ENCODE measurements at regions not wholly inside any gene's neighbourhood (a gene's known extent, or its start where the extent isn't known, plus 50 kb on each side); places are given as distances from the start of the nearest gene placed in this dataset.

- Histone ChIP-seq H3K4me2 (ENCODE audit: low read length) (no peak overlapping the region), H2AFZ (ENCODE audit: low read depth, low read length) (no peak overlapping the region), H3K36me3 (replicated peaks; ENCODE audit: low read depth, low read length) (no peaks in the 10 kb centered on the region), H3K27me3 (ENCODE audit: low read depth, low read length) (no peaks in the 10 kb centered on the region), H3K79me2 (ENCODE audit: low read length) (no peaks in the 10 kb centered on the region), H3K4me3 (ENCODE audit: low read length) (no peak overlapping the region), H3K9me3 (ENCODE audit: insufficient read depth, low read length) (no peaks in the 10 kb centered on the region), H3K9ac (ENCODE audit: low read length) (no peak overlapping the region), H3K27ac (ENCODE audit: low read length) (no peak overlapping the region), H4K20me1 (ENCODE audit: insufficient read depth, low read length) (no peaks in the 10 kb centered on the region), H3K4me1 (ENCODE audit: low read length) (peaks cover 40% of the 10 kb centered on the region)
- TF ChIP-seq CTCF (IDR thresholded peaks at IDR 0.05; ENCODE audit: low read depth, low read length) = no peak
- no peak for TF ChIP-seq EZH2phosphoT487 (IDR thresholded peaks at IDR 0.05; ENCODE audit: low read depth)
These were observed 85.2 kb upstream of the VPREB1 start for GRCh38 chr22:22159384-22159783.

- Histone ChIP-seq H3K79me2 (ENCODE audit: low read length) (no peaks in the 10 kb centered on the region), H3K4me1 (ENCODE audit: low read length) (peaks cover 36% of the 10 kb centered on the region), H3K27me3 (ENCODE audit: low read depth, low read length) (no peaks in the 10 kb centered on the region), H4K20me1 (ENCODE audit: insufficient read depth, low read length) (no peaks in the 10 kb centered on the region), H3K27ac (ENCODE audit: low read length) (no peak overlapping the region), H3K9me3 (ENCODE audit: insufficient read depth, low read length) (no peaks in the 10 kb centered on the region), H2AFZ (ENCODE audit: low read depth, low read length) (no peak overlapping the region), H3K36me3 (replicated peaks; ENCODE audit: low read depth, low read length) (no peaks in the 10 kb centered on the region), H3K9ac (ENCODE audit: low read length) (no peak overlapping the region), H3K4me3 (ENCODE audit: low read length) (no peak overlapping the region), H3K4me2 (ENCODE audit: low read length) (no peak overlapping the region)
- no peak for TF ChIP-seq EZH2phosphoT487 (IDR thresholded peaks at IDR 0.05; ENCODE audit: low read depth)
- no peak for TF ChIP-seq CTCF (IDR thresholded peaks at IDR 0.05; ENCODE audit: low read depth, low read length)
These were observed 85.6 kb upstream of the VPREB1 start for GRCh38 chr22:22158965-22159364.

- no peaks in the 10 kb centered on the region for H3K27me3 ChIP-seq (ENCODE audit: low read depth, low read length)
- no peak overlapping the region for H3K4me2 ChIP-seq (ENCODE audit: low read length)
- no peaks in the 10 kb centered on the region for H3K9me3 ChIP-seq (ENCODE audit: insufficient read depth, low read length)
- no peak overlapping the region for H3K4me3 ChIP-seq (ENCODE audit: low read length)
- H3K79me2 ChIP-seq (ENCODE audit: low read length) = no peaks in the 10 kb centered on the region
- no peaks in the 10 kb centered on the region for H4K20me1 ChIP-seq (ENCODE audit: insufficient read depth, low read length)
- TF ChIP-seq CTCF (IDR thresholded peaks at IDR 0.05; ENCODE audit: low read depth, low read length) = no peak
- no peak for TF ChIP-seq EZH2phosphoT487 (IDR thresholded peaks at IDR 0.05; ENCODE audit: low read depth)
- H3K9ac ChIP-seq (ENCODE audit: low read length) = no peak overlapping the region
- H3K27ac ChIP-seq (ENCODE audit: low read length) = no peak overlapping the region
- no peaks in the 10 kb centered on the region for H3K36me3 ChIP-seq (replicated peaks; ENCODE audit: low read depth, low read length)
- H3K4me1 ChIP-seq (ENCODE audit: low read length) = peaks cover 34% of the 10 kb centered on the region
- no peak overlapping the region for H2AFZ ChIP-seq (ENCODE audit: low read depth, low read length)
These were observed 86.3 kb upstream of the VPREB1 start for GRCh38 chr22:22158207-22158816.

GRCh38 chr22:22157348-22157725 lies 87.2 kb upstream of the VPREB1 start:
- H3K4me2 ChIP-seq (ENCODE audit: low read length) = peak overlapping the region; percentile 81
- no peaks in the 10 kb centered on the region for H3K79me2 ChIP-seq (ENCODE audit: low read length)
- H3K4me1 ChIP-seq (ENCODE audit: low read length) = peaks cover 30% of the 10 kb centered on the region
- no peaks in the 10 kb centered on the region for H3K9me3 ChIP-seq (ENCODE audit: insufficient read depth, low read length)
- peak overlapping the region; percentile 99 for H2AFZ ChIP-seq (ENCODE audit: low read depth, low read length)
- H3K27me3 ChIP-seq (ENCODE audit: low read depth, low read length) = no peaks in the 10 kb centered on the region
- H4K20me1 ChIP-seq (ENCODE audit: insufficient read depth, low read length) = no peaks in the 10 kb centered on the region
- H3K9ac ChIP-seq (ENCODE audit: low read length) = peak overlapping the region; percentile 66
- TF ChIP-seq EZH2phosphoT487 (IDR thresholded peaks at IDR 0.05; ENCODE audit: low read depth) (no peak), CTCF (IDR thresholded peaks at IDR 0.05; ENCODE audit: low read depth, low read length) (no peak)
- H3K4me3 ChIP-seq (ENCODE audit: low read length) = peak overlapping the region; percentile 67
- H3K36me3 ChIP-seq (replicated peaks; ENCODE audit: low read depth, low read length) = no peaks in the 10 kb centered on the region
- H3K27ac ChIP-seq (ENCODE audit: low read length) = peak overlapping the region; percentile 55
